ENCODE measurements at regions not wholly inside any gene's neighbourhood (a gene's known extent, or its start where the extent isn't known, plus 50 kb on each side); places are given as distances from the start of the nearest gene placed in this dataset.

GRCh38 chr1:232409584-232409983, 220.3 kb downstream of the SIPA1L2 start:
- no peak for DNase-seq

GRCh38 chr1:232407120-232407519, 222.8 kb downstream of the SIPA1L2 start:
- no peak for DNase-seq

GRCh38 chr1:232405781-232406180, 224.2 kb downstream of the SIPA1L2 start:
- DNase-seq = no peak

GRCh38 chr1:232404981-232405731, 224.8 kb downstream of the SIPA1L2 start:
- DNase-seq = no peak

- DNase-seq = no peak
Observed at GRCh38 chr1:232404227-232404626, 225.7 kb downstream of the SIPA1L2 start.

GRCh38 chr1:232403017-232403714, 226.8 kb downstream of the SIPA1L2 start:
- no peak for DNase-seq

GRCh38 chr1:232398823-232399222, 231.1 kb downstream of the SIPA1L2 start:
- DNase-seq = no peak

GRCh38 chr1:232393444-232394146, 236.3 kb downstream of the SIPA1L2 start:
- no peak for DNase-seq

GRCh38 chr1:232393010-232393409, 236.9 kb downstream of the SIPA1L2 start:
- no peak for DNase-seq

- no peak for DNase-seq
Observed at GRCh38 chr1:232390590-232390989, 239.3 kb downstream of the SIPA1L2 start.

GRCh38 chr1:232389744-232390143, 240.2 kb downstream of the SIPA1L2 start:
- no peak for DNase-seq

- no peak for DNase-seq
Observed at GRCh38 chr1:232388363-232388762, 241.6 kb downstream of the SIPA1L2 start.

- DNase-seq = no peak
Observed at GRCh38 chr1:232386721-232387510, 243.0 kb downstream of the SIPA1L2 start.

- no peak for DNase-seq
Observed at GRCh38 chr1:232386294-232386693, 243.6 kb downstream of the SIPA1L2 start.

GRCh38 chr1:232385221-232385620, 244.7 kb downstream of the SIPA1L2 start:
- no peak for DNase-seq

GRCh38 chr1:232384171-232384883, 245.6 kb downstream of the SIPA1L2 start:
- no peak for DNase-seq

- DNase-seq = no peak
Observed at GRCh38 chr1:232383455-232384123, 246.3 kb downstream of the SIPA1L2 start.

- no peak for DNase-seq
Observed at GRCh38 chr1:232382671-232383070, 247.3 kb downstream of the SIPA1L2 start.

GRCh38 chr1:232381394-232382100, 248.4 kb downstream of the SIPA1L2 start:
- no peak for DNase-seq

- no peak for DNase-seq
Observed at GRCh38 chr1:232380596-232380995, 249.3 kb downstream of the SIPA1L2 start.

- no peak for DNase-seq
Observed at GRCh38 chr1:232380131-232380530, 249.8 kb downstream of the SIPA1L2 start.

All from HCEC 1CT (cell line).